OCI-LY3 (cell line): ENCODE measurements at regions not wholly inside any gene's neighbourhood (a gene's known extent, or its start where the extent isn't known, plus 50 kb on each side); places are given as distances from the start of the nearest gene placed in this dataset.

Experiments used
- CTCF ChIP-seq: fragments of 200-600, 300-600 bp; sonication (generic); IDR thresholded peaks from 2 replicates; pipeline ENCODE4 v1.5.1; 2014; ENCODE audit warnings: antibody characterized with exemption, low read length, low read depth
- EZH2phosphoT487 ChIP-seq: fragments of 200-600 bp; shearing (Covaris generic); IDR thresholded peaks from 2 replicates; pipeline ENCODE4 v1.6.1; 2018; ENCODE audit warnings: antibody characterized with exemption, mixed run types, low read depth

GRCh38 chr18:5673616-5674015 lies 129.8 kb upstream of the EPB41L3 start:
- TF ChIP-seq CTCF (no peak), EZH2phosphoT487 (no peak)
